Adrenal gland (tissue), 9 donors: ENCODE measurements at regions not wholly inside any gene's neighbourhood (a gene's known extent, or its start where the extent isn't known, plus 50 kb on each side); places are given as distances from the start of the nearest gene placed in this dataset.

ENCODE experiments used
- DNase-seq, 7 donors: peaks; one replicate each; pipeline ENCODE4 v3.0.0-alpha.2; 2019 to 2020
- H3K27ac ChIP-seq, 5 donors: fragments of 200-600 bp; sonication (generic) in 4 of 5; 1 replicate in 3 of 5; 2 replicates in 2 of 5; pipeline versions ENCODE4 v1.5.1 to v1.8.0; 2016 to 2020; ENCODE audit warnings: mild to moderate bottlenecking in 1 of 5
- H3K27me3 ChIP-seq: fragments of 200-600 bp; 2 replicates; pipeline ENCODE4 v1.8.0; 2021
- H3K36me3 ChIP-seq, 2 donors: fragments of 200-600 bp; replicated peaks in 1 of 2; 1 replicate in 1 of 2; 2 replicates in 1 of 2; pipeline versions ENCODE4 v1.5.1 to v1.8.0; 2018 to 2022
- H3K4me1 ChIP-seq, 2 donors: fragments of 200-600 bp; replicated peaks in 1 of 2; 1 replicate in 1 of 2; 2 replicates in 1 of 2; pipeline versions ENCODE4 v1.5.1 to v1.8.0; 2018 to 2021
- H3K4me3 ChIP-seq, 4 donors: fragments of 200-600 bp; sonication (generic) in 3 of 4; one replicate each; pipeline ENCODE4 v1.5.1; 2016 to 2018
- H3K9me3 ChIP-seq, 3 donors: fragments of 200-600 bp; sonication (generic) in 1 of 3; replicated peaks in 1 of 3; 1 replicate in 2 of 3; 2 replicates in 1 of 3; pipeline versions ENCODE4 v1.5.1 to v1.8.0; 2016 to 2021
- POLR2A ChIP-seq, 2 donors: fragments of 450-650 bp; IDR thresholded peaks; one replicate each; pipeline ENCODE4 v1.6.1; 2017; ENCODE audit warnings: antibody characterized with exemption in 2 of 2, mild to moderate bottlenecking in 2 of 2, moderate library complexity in 1 of 2
- WGBS, 4 donors: extraction: QIAGEN DNeasy Blood & Tissue Kit in 2 of 4; methylation state at CpG; one replicate each; pipeline versions ENCODE4 v1.1.5 to v1.1.7; 2013 to 2017; 5-methylcytosine and 5-hydroxymethylcytosine counted together
- intact Hi-C, 2 donors: fragments of 100-400 bp; cut with DNase I; formaldehyde crosslinking; loops; one replicate each; pipeline versions ENCODE4 v1.14.1 to v1.15.0; 2022 to 2023
- TF ChIP-seq, protein P1 (sequence below), 6 experiments: fragments of 450-650 bp in 4 of 6; fragments of 200-600 bp in 2 of 6; sonication (generic) in 1 of 6; IDR thresholded peaks; 1 replicate in 5 of 6; 2 replicates in 1 of 6; pipeline versions ENCODE4 v1.5.1 to v1.8.0; 2016 to 2021; ENCODE audit warnings: antibody characterized with exemption in 6 of 6, mild to moderate bottlenecking in 2 of 6, moderate library complexity in 1 of 6
- donor health status: healthy with polysubstance abuse.
- donor health status: Bipolar disorder and iron deficiency.
- donor health status: DM: yes; HTN: yes; CAD: no.
- donor health status: DM: no; HTN: no; CAD: no.
- donor health status: DM: no; HTN: no; CAD: no.

DNA sequence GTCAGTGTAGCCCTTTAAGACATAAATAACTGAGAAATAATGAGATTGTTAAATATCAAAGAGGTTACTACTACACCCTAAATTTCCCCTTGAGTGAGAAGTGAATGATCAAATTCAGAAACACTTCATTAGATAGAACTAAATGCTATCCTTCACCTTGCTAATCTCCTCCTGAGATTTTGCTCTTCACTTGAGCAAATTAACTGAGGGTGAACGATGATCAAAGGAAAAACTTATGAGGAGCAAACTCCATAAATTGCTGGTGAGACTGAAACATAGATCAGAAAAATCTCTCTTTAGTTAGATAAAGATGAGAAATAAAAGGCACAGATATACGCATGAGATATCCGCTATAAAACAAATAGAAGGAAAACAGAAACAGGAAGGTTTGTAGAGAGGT, 63.1 kb upstream of the TANC1 start:
- no peak overlapping the region for H3K4me3 ChIP-seq
- DNase-seq = no peak

DNA sequence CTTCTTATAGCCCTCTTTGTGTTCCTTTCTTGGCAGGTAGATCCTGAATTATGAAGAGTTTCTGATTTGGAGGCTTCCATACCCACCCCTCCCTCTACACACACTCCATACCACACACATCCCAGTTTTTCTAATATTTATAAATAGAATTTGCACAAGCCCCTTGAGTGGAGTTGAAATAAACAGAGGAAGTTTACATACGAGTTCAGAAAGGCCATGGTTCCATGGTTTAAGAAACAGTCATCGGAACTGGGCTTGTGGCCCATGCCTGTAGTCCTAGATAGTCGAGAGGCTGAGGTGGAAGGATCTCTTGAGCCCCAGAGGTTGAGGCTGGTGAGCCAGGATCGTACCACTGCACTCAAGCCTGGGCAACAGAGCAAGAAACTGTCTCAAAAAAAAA, 62.7 kb upstream of the TANC1 start:
- Histone ChIP-seq H3K4me3 (no peak overlapping the region), H3K9me3 (no peaks in the 10 kb centered on the region), H3K4me1 (no peaks in the 10 kb centered on the region), H3K27me3 (no peaks in the 10 kb centered on the region), H3K36me3 (no peaks in the 10 kb centered on the region), H3K27ac (no peak overlapping the region)
- TF ChIP-seq, protein P1, sequence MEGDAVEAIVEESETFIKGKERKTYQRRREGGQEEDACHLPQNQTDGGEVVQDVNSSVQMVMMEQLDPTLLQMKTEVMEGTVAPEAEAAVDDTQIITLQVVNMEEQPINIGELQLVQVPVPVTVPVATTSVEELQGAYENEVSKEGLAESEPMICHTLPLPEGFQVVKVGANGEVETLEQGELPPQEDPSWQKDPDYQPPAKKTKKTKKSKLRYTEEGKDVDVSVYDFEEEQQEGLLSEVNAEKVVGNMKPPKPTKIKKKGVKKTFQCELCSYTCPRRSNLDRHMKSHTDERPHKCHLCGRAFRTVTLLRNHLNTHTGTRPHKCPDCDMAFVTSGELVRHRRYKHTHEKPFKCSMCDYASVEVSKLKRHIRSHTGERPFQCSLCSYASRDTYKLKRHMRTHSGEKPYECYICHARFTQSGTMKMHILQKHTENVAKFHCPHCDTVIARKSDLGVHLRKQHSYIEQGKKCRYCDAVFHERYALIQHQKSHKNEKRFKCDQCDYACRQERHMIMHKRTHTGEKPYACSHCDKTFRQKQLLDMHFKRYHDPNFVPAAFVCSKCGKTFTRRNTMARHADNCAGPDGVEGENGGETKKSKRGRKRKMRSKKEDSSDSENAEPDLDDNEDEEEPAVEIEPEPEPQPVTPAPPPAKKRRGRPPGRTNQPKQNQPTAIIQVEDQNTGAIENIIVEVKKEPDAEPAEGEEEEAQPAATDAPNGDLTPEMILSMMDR (IDR thresholded peaks at IDR 0.05) = no peak
- no peak for TF ChIP-seq POLR2A (IDR thresholded peaks at IDR 0.05)
- 66 to 77% (median 73%) methylated on average over 4 of the region's 4 CpGs for WGBS, 4 donors
- no peak for DNase-seq
- intact Hi-C loops = loop anchor here (10.0 kb wide), 1 partner anchor 49 kb away; no protein-coding TSS in a partner anchor

More for the DNA sequence above, 63.1 kb upstream of the TANC1 start:
- TF ChIP-seq POLR2A (IDR thresholded peaks at IDR 0.05) = no peak
- TF ChIP-seq, protein P1 (IDR thresholded peaks at IDR 0.05) = no peak
- Histone ChIP-seq H3K27ac (no peak overlapping the region), H3K36me3 (no peaks in the 10 kb centered on the region), H3K9me3 (no peaks in the 10 kb centered on the region), H3K27me3 (no peaks in the 10 kb centered on the region), H3K4me1 (no peaks in the 10 kb centered on the region)
- intact Hi-C loops = loop anchor here (10.0 kb wide), 1 partner anchor 49 kb away; no protein-coding TSS in a partner anchor
- 84 to 94% (median 85%) methylated on average over 3 of the region's 3 CpGs for WGBS, 4 donors

DNA sequence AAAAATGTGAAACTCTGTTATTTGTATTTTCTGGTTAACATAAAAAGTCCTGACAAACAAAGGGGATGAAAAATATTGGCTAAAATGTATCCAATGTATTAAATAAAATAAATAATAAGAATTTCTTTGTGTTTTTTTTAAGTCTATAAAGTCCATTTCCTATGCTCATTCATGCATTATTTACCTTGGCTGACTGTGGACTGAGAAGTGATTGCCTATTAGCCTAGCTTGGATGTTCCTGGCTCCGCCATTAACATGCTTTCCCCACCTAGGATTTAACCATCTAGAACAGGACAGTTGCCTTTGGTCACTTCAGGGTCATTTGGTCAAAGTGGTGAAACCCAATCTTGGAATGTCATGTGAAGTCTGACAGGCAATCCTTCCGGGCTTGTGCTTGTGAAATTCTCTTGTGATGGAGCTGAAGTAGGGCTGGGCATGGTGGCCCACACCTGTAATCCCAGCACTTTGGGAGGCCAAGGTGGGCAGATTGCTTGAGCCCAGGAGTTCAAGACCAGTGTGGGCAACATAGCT, 60.4 kb upstream of the TANC1 start:
- no peaks in the 10 kb centered on the region for H3K36me3 ChIP-seq
- H3K9me3 ChIP-seq = no peaks in the 10 kb centered on the region
- 73 to 96% (median 86%) methylated on average over 1 to 2 of the region's 2 CpGs for WGBS, 4 donors
- H3K27me3 ChIP-seq = no peaks in the 10 kb centered on the region
- H3K4me3 ChIP-seq = no peak overlapping the region
- TF ChIP-seq, protein P1 (IDR thresholded peaks at IDR 0.05) = no peak
- TF ChIP-seq POLR2A (IDR thresholded peaks at IDR 0.05) = no peak
- no peak for DNase-seq
- no peak overlapping the region for H3K27ac ChIP-seq
- intact Hi-C loops = loop anchor here (10.0 kb wide), 1 partner anchor 47 kb away; no protein-coding TSS in a partner anchor
- no peaks in the 10 kb centered on the region for H3K4me1 ChIP-seq

DNA sequence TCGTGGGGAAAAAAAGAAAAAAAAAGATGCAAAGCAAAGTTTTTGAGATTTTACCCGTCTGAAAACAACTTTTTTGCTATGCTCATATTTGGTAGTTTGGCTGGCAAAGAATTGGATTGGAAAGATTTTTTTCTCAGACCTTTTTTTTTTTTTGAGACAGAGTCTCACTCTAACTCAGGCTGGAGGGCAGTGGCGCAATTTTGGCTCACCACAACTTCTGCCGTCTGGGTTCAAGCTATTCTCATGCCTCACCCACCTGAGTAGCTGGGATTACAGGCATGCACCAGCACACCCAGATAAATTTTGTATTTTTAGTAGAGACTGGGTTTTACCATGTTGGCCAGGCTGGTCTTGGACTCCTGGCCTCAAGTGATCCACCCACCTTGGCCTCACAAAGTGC, 56.3 kb upstream of the TANC1 start:
- TF ChIP-seq, protein P1 (IDR thresholded peaks at IDR 0.05) = no peak
- TF ChIP-seq POLR2A (IDR thresholded peaks at IDR 0.05) = no peak
- H3K36me3 ChIP-seq = no peaks in the 10 kb centered on the region

More for the DNA sequence above, 56.3 kb upstream of the TANC1 start:
- 47 to 71% (median 60%) methylated on average over 4 of the region's 4 CpGs for WGBS, 4 donors
- H3K27me3 ChIP-seq = no peaks in the 10 kb centered on the region
- H3K27ac ChIP-seq = no peak overlapping the region
- intact Hi-C loops = no loop called here
- no peaks in the 10 kb centered on the region for H3K9me3 ChIP-seq
- H3K4me1 ChIP-seq = no peaks in the 10 kb centered on the region
- no peak overlapping the region for H3K4me3 ChIP-seq
- DNase-seq = no peak
